IPS DF 6.9 (cell line): ENCODE measurements at regions not wholly inside any gene's neighbourhood (a gene's known extent, or its start where the extent isn't known, plus 50 kb on each side); places are given as distances from the start of the nearest gene placed in this dataset.
A peak's percentile ranks its signal among the peaks of the same experiment; 100 is the strongest.

ENCODE experiments used
- DNase-seq: peaks from one replicate; pipeline ENCODE4 v3.0.0-alpha.2; 2013; ENCODE audit warnings: low read depth, low spot score
- H3K27ac ChIP-seq: one replicate; pipeline ENCODE4 v1.5.1; 2013; ENCODE audit warnings: low read length, control low read depth
- H3K27me3 ChIP-seq: 2 replicates; pipeline ENCODE4 v1.6.1; 2013; ENCODE audit warnings: mild to moderate bottlenecking, low read length; ENCODE audit not compliant: control insufficient read depth, insufficient read depth
- H3K36me3 ChIP-seq: 2 replicates; pipeline ENCODE4 v1.6.1; 2013; ENCODE audit warnings: low read length; ENCODE audit not compliant: control insufficient read depth, insufficient read depth
- H3K4me1 ChIP-seq: 2 replicates; pipeline ENCODE4 v1.6.1; 2013; ENCODE audit warnings: low read length; ENCODE audit not compliant: control insufficient read depth, insufficient read depth
- H3K4me3 ChIP-seq: 2 replicates; pipeline ENCODE4 v1.5.1; 2013; ENCODE audit warnings: mild to moderate bottlenecking, low read length
- H3K9me3 ChIP-seq: 2 replicates; pipeline ENCODE4 v1.6.1; 2013; ENCODE audit warnings: low read length, inconsistent platforms; ENCODE audit not compliant: control insufficient read depth, insufficient read depth
- WGBS: extraction: QIAGEN DNeasy Blood & Tissue Kit; methylation state at CpG from one replicate; pipeline ENCODE4 v1.1.7; 2013; ENCODE audit warnings: mixed read lengths, missing lambda C conversion rate; ENCODE audit not compliant: insufficient read length, insufficient coverage; 5-methylcytosine and 5-hydroxymethylcytosine counted together

DNA sequence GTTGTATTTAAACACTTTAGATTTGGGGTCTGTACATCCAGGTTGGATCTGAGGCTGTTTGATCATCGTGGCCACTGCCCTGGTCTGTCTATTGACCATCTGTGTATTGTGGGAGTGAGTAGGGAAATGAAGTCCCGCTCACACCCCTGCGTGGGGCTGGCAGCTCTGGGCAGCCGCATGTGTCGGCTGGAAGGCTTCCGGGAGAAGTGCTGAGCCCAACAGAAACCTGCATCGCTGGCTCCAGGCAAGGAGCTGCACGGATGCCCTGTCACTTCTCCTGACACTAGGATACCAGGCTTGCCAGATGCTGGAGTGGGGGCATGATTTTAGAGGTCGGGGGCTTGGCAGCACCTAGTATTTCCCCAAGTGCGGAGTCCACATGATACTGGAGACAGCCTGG is 93.6 kb downstream of the PHETA1 start:
- no CpG with 5 or more reads among the region's 10 CpGs for WGBS
- H3K36me3 ChIP-seq, result no peaks in the 10 kb centered on the region
- no peak for DNase-seq
- H3K4me3 ChIP-seq, result no peak overlapping the region
- no peaks in the 10 kb centered on the region for H3K4me1 ChIP-seq
- no peaks in the 10 kb centered on the region for H3K9me3 ChIP-seq
- H3K27me3 ChIP-seq, result no peaks in the 10 kb centered on the region
- H3K27ac ChIP-seq, result no peak overlapping the region

DNA sequence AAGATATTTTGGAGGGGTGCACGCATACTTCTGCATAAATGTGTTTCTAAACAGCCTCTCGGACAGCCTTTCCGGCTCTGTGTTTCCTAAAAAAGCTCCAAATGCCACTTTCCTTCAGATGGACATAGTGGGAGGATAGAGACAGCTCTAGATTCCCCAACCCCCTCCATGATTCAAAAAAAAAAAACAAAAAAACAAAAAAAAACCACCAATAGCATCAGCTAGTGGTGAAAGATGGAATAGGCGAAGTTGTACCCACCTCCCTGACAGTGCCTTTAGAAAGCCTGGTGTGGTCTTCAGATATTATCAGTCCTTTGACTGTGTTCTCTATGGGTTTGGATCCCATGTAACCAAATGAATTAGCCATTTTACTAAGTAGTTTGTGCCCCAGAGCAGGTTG is 94.1 kb downstream of the PHETA1 start:
- DNase-seq, result no peak
- no peaks in the 10 kb centered on the region for H3K9me3 ChIP-seq
- WGBS, result no CpG with 5 or more reads among the region's 4 CpGs
- no peaks in the 10 kb centered on the region for H3K36me3 ChIP-seq
- H3K27ac ChIP-seq, result no peak overlapping the region
- H3K4me3 ChIP-seq, result no peak overlapping the region
- no peaks in the 10 kb centered on the region for H3K4me1 ChIP-seq
- no peaks in the 10 kb centered on the region for H3K27me3 ChIP-seq

DNA sequence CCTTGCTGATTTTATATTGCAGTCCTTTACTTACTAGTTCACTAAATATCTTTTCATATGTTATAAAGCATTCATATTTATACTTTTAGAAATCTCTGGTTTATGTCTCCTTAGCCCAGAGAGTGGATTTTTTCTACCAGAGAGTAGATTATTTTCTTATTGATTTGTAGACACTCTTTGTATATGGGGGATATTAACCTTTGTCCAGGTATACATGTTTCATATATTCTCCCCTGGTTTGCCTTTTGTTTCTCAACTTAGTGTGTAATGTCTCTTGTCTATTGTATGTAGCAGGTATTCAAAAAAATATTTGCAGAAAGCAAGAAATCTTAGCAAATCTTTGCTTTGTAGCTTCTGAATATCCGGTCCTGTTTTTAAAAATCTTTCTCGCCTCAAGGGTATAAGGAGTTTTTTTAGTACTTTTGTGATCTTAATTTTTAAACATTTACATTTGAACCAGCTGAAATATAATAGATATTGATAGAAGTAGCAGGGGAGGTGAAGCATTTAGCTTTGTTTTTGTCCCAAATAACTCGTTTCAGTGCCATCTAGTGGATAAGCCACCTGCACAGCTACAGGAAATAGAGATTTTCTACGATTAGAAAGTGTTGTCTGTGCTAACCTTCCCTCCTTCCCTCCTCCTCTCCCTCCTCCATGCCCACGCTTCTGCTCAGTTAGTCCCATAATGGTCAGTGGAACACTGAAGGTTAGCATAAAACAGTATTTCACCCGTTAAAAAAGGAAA is 97.0 kb downstream of the PHETA1 start:
- Histone ChIP-seq H3K36me3 (no peaks in the 10 kb centered on the region), H3K27me3 (no peaks in the 10 kb centered on the region), H3K4me1 (no peaks in the 10 kb centered on the region), H3K4me3 (no peak overlapping the region), H3K27ac (no peak overlapping the region), H3K9me3 (no peaks in the 10 kb centered on the region)
- no CpG with 5 or more reads among the region's 6 CpGs for WGBS
- DNase-seq, result no peak

DNA sequence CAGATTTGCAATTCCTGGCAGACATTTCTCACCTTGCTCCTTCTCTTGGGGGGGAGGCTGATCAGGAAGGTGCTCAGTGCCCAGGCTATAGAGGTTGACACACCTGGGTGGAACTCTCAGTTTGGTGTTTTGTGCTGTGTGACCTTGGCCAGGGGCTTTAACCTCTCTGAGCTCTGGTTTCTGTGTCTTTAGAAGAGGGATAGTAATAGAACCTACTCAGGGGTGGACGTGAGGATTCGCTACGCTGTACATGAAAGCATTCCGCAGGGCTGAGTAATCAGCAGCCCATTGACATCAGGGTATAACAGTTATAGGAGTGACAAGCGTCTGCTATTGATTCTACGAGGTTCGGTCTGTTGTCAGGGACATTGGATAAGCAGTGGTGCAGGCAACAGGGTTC is 98.1 kb downstream of the PHETA1 start:
- no peak overlapping the region for H3K4me3 ChIP-seq
- no peak for DNase-seq
- no peak overlapping the region for H3K27ac ChIP-seq
- no peaks in the 10 kb centered on the region for H3K36me3 ChIP-seq
- no peaks in the 10 kb centered on the region for H3K9me3 ChIP-seq
- no peaks in the 10 kb centered on the region for H3K4me1 ChIP-seq
- no CpG with 5 or more reads among the region's 7 CpGs for WGBS
- H3K27me3 ChIP-seq, result no peaks in the 10 kb centered on the region

DNA sequence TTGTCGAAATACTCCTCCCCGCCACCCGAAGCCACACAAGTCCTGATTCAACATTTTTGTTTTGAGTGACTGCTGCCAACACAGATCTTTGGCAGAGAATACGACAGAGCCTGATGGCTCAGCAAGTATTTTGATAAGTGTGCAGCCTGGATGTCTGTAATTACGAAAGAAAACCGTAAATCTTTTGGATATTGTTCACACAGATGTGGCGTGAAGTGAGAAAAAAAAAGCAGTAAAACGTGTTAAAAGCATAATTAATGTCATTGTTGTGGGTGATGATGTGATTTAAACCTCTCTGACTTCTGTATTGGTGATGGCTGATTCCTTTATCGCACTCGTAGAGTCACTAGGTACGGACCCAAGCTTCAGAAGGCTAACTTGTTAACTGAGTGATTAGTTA is 98.7 kb downstream of the PHETA1 start:
- H3K36me3 ChIP-seq, result no peaks in the 10 kb centered on the region
- no peak overlapping the region for H3K4me3 ChIP-seq
- no peak for DNase-seq
- H3K27ac ChIP-seq, result no peak overlapping the region
- no peaks in the 10 kb centered on the region for H3K4me1 ChIP-seq
- WGBS, result 100% methylated on average over 2 of the region's 11 CpGs
- H3K9me3 ChIP-seq, result no peaks in the 10 kb centered on the region
- no peaks in the 10 kb centered on the region for H3K27me3 ChIP-seq

DNA sequence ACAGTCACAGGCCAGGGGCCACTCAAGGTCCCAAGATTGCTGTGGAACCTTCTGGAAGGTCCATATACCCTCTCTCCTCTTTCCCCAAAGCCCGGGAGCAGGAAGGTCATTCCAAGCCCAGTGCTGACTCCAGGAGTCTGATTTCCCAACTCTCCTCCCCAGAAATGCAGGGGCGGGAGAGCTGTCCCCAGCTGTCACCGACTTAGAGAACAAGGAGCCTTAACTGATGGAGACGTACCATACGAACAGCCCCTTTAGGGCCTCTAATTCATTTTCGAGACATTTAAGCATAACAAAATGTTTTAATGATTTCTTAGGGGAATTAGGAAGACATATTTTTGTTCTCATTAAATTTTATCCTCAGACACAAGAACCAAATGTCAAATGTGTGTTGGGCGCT is 99.2 kb downstream of the PHETA1 start:
- Histone ChIP-seq H3K27ac (no peak overlapping the region), H3K27me3 (no peaks in the 10 kb centered on the region), H3K4me1 (no peaks in the 10 kb centered on the region), H3K9me3 (no peaks in the 10 kb centered on the region), H3K36me3 (no peaks in the 10 kb centered on the region), H3K4me3 (no peak overlapping the region)
- no peak for DNase-seq
- no CpG with 5 or more reads among the region's 7 CpGs for WGBS

DNA sequence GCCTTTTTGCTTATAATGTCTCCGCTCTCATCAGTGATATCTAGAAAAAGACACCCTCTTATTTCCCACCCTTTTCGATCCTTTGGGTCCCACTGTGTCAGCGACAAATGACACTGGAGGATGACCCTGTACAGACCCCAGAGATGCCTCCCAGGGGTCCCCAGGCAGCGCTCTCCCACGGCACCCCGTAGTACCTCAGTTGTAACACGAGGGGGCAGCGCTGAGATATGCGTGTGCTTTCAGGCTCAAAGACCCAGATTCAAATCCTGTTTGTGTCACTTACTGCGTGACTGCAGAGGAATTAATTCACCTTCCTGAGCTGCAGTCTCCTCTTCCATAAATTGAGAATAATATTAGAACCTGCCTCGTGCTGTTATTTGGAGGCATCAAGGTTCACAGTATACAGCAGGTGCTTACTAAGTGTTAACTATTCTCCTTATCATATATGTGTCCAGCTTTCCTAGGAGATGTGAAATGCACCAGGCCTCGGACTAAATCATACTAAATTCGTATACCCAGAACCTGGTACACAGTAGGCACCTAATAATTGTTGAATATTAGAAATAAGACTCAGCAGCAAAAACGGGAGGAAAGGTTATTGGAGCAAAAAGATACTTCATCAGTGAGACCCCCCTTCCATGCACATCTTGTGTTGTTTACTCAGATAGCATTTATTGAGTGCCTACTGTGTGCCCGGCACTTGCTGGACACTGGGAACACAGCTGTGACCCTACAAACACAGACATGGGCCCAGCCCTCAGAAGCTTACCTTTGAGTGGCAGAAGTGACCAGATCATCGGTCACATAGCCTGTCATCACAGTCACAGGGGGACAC is 99.9 kb downstream of the PHETA1 start:
- Histone ChIP-seq H3K4me3 (no peak overlapping the region), H3K27me3 (no peaks in the 10 kb centered on the region), H3K9me3 (no peaks in the 10 kb centered on the region), H3K36me3 (no peaks in the 10 kb centered on the region), H3K4me1 (no peaks in the 10 kb centered on the region), H3K27ac (no peak overlapping the region)
- WGBS, result no CpG with 5 or more reads among the region's 16 CpGs
- peak; percentile 25 for DNase-seq

DNA sequence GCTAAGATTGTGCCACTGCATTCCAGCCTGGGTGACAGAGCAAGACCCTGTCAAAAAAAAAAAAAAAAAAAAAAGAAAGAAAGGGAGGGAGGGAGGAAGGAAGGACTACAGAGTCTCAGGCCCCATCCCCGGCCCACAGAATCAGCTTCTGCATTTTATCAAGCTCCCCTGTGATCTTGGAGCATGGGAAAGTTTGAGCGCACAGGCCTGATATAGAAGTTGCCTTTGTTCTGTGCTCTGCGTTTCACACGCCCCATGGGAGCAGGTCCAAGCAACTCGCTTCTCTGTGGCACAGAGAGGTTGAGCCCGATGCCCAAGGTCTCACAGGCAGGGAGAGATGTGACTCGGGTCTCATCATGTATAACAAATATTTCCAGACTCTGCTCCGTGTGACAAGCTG is 101.8 kb downstream of the PHETA1 start:
- no peak overlapping the region for H3K27ac ChIP-seq
- H3K36me3 ChIP-seq, result no peaks in the 10 kb centered on the region
- H3K9me3 ChIP-seq, result no peaks in the 10 kb centered on the region
- no peak for DNase-seq
- WGBS, result no CpG with 5 or more reads among the region's 8 CpGs
- H3K4me1 ChIP-seq, result no peaks in the 10 kb centered on the region
- H3K27me3 ChIP-seq, result no peaks in the 10 kb centered on the region
- no peak overlapping the region for H3K4me3 ChIP-seq

DNA sequence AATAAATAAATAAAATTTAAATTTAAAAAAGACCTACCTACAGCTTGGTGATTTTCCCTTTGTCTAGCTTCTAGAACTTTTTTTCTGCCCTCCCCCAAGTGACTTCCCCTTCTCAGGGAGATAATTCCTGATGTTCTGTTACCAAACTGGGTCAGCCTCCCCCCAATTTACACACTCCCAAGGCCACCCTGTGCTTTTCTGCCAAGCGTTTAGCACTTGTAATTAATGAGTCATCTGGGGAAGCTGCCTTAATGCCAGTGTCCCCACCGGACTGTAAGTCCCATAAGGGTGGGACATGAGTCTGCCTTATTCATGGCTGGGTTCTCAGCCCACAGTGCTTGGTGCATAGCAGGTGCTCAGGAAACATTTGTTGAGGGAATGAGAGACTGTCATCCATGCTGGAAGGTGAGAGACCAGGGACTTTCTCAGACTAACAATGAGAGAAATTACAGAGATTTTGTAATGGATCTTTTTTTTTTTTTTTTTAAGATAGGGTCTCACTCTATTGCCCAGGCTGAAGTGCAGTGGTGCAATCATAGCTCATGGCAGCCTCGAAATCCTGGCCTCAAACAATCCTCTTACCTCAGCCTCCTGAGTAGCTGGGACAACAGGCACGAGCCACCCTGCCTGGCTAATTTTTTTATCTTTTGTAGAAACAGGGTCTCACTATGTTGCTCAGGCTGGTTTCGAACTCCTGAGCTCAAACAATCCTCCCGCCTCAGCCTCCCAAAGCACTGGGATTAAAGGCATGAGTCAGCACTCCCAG is 106.8 kb downstream of the PHETA1 start:
- Histone ChIP-seq H3K9me3 (no peaks in the 10 kb centered on the region), H3K4me3 (no peak overlapping the region), H3K27ac (no peak overlapping the region), H3K36me3 (no peaks in the 10 kb centered on the region), H3K27me3 (no peaks in the 10 kb centered on the region), H3K4me1 (no peaks in the 10 kb centered on the region)
- no CpG with 5 or more reads among the region's 6 CpGs for WGBS
- DNase-seq, result no peak

DNA sequence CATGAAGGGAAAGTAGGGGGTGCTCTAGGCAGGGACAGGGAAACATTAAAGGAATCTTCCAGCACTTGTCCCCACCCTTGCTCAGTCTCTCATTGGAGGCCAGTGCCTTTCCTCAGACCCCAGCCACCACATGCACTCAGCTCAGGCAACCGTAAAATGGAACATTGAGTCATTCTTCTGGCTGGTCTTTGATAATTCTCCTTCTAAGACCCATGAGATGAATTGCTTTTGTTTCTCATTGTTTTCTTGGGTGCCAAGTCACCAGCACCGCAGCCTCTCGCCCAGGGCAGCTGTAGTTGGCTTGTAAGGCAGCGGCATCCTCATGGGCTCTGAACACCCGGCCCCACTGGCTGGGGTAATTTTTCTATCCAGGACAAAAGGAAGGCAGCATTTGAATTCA is 108.2 kb downstream of the PHETA1 start:
- Histone ChIP-seq H3K4me1 (no peaks in the 10 kb centered on the region), H3K9me3 (no peaks in the 10 kb centered on the region), H3K4me3 (no peak overlapping the region), H3K27ac (no peak overlapping the region), H3K27me3 (no peaks in the 10 kb centered on the region), H3K36me3 (no peaks in the 10 kb centered on the region)
- DNase-seq, result no peak
- WGBS, result no CpG with 5 or more reads among the region's 5 CpGs
